Activated T-cell treated with anti-CD3 and anti-CD28 coated beads, Interleukin-2, amount 50 U/mL, for 24 hours (primary cell): ENCODE measurements at regions not wholly inside any gene's neighbourhood (a gene's known extent, or its start where the extent isn't known, plus 50 kb on each side); places are given as distances from the start of the nearest gene placed in this dataset.
"Not testable (repeated sequence)": the region's sequence is repeated elsewhere in the genome, so short reads cannot be mapped to it uniquely, and the experiment has no call there.

Experiments used
- DNase-seq: peaks from one replicate; pipeline ENCODE4 v3.0.0-alpha.2; 2020
- H3K27ac Mint-ChIP-seq: 2 replicates; pipeline ENCODE4 v1.8.0; 2020; ENCODE audit warnings: mild to moderate bottlenecking, mixed read lengths
- H3K27me3 Mint-ChIP-seq: 2 replicates; pipeline ENCODE4 v1.8.0; 2020; ENCODE audit warnings: mixed read lengths
- H3K36me3 Mint-ChIP-seq: 2 replicates; pipeline ENCODE4 v1.8.0; 2020; ENCODE audit warnings: low read depth, mixed read lengths
- H3K4me1 Mint-ChIP-seq: 2 replicates; pipeline ENCODE4 v1.8.0; 2020; ENCODE audit warnings: low read depth, mixed read lengths
- H3K4me3 Mint-ChIP-seq: 2 replicates; pipeline ENCODE4 v1.8.0; 2020; ENCODE audit warnings: mild to moderate bottlenecking, moderate library complexity, mixed read lengths
- H3K9me3 Mint-ChIP-seq: 2 replicates; pipeline ENCODE4 v1.8.0; 2020; ENCODE audit warnings: mixed read lengths

DNA sequence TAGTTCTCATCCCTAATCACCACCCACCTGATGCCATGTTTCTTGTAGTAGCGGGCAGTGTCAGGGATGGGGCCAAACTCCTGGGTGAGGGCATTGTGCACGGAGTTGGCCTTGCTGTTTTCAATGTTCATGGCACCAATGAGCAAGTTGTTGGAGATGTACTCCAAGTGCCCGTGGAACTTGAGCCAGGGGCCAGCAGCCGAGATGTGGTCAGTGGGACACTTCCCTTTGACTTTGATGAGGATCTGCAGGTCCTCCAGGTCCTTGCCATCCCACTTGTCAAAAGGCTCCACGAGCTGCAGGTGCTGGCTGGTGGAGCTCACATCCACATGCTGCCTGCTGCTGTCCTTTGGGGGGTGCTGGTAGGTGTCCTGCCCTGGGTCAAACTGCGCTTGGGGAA lies 162.2 kb upstream of the SV2C start:
- H3K4me3 Mint-ChIP-seq = no peak overlapping the region
- no peak overlapping the region for H3K27ac Mint-ChIP-seq
- no peaks in the 10 kb centered on the region for H3K36me3 Mint-ChIP-seq
- H3K27me3 Mint-ChIP-seq = peaks cover 36% of the 10 kb centered on the region
- DNase-seq = no peak
- no peaks in the 10 kb centered on the region for H3K9me3 Mint-ChIP-seq
- H3K4me1 Mint-ChIP-seq = no peaks in the 10 kb centered on the region

GRCh38 chr5:75916144-75916543 lies 167.0 kb upstream of the SV2C start:
- Mint-ChIP-seq H3K36me3 (no peaks in the 10 kb centered on the region), H3K9me3 (no peaks in the 10 kb centered on the region), H3K4me3 (no peak overlapping the region), H3K27ac (no peak overlapping the region), H3K27me3 (peaks cover 34% of the 10 kb centered on the region), H3K4me1 (no peaks in the 10 kb centered on the region)
- DNase-seq = no peak

GRCh38 chr5:75909223-75909622 lies 174.0 kb upstream of the SV2C start:
- Mint-ChIP-seq H3K27me3 (peaks cover 34% of the 10 kb centered on the region), H3K27ac (no peak overlapping the region), H3K4me1 (no peaks in the 10 kb centered on the region), H3K36me3 (no peaks in the 10 kb centered on the region), H3K9me3 (no peaks in the 10 kb centered on the region), H3K4me3 (no peak overlapping the region)
- DNase-seq = no peak

DNA sequence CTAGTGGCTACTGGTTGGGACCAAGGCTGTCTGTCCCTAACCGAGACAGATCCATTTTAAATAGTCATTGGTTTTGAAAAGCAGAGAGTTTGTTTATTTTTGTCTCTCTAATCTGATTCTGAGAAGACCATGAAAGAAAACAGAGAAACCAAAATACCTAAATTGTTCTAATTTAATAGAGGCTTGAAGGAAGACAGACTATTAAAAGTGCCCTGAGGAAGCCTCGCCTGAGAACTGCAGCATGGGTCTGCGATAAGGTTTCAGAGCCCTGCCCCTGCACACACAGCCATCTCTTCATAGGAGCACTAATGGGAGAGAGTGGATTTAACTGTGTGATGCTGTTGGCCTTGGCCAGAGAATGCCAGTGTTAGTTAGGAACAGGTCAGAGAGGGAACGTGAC lies 175.5 kb upstream of the SV2C start:
- H3K36me3 Mint-ChIP-seq = no peaks in the 10 kb centered on the region
- H3K27ac Mint-ChIP-seq = no peak overlapping the region
- H3K9me3 Mint-ChIP-seq = no peaks in the 10 kb centered on the region
- no peaks in the 10 kb centered on the region for H3K4me1 Mint-ChIP-seq
- peaks cover 42% of the 10 kb centered on the region for H3K27me3 Mint-ChIP-seq
- no peak overlapping the region for H3K4me3 Mint-ChIP-seq
- no peak for DNase-seq

DNA sequence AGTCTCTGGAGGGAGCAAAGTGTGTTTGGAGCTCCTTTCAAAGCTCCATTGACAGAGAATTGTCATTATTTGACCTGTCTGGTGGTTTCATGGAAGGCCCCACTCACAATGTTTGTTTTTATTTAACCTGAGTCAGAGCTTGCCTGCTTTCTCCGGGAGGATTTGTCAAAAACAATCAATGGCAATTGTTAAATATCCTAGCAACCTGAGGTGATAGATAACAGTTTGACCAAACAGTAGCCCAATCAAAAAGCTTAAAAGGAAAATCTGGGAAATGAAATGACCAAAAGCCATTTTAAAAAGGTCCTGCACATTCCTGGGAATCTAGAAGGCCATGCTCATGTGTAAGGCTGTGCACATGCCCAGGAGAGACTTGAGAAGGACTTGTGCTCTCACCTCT lies 177.2 kb upstream of the POC5 start:
- no peak for DNase-seq
- Mint-ChIP-seq H3K4me1 (no peaks in the 10 kb centered on the region), H3K4me3 (no peak overlapping the region), H3K27me3 (peaks cover 6% of the 10 kb centered on the region), H3K27ac (no peak overlapping the region), H3K36me3 (no peaks in the 10 kb centered on the region), H3K9me3 (no peaks in the 10 kb centered on the region)

- H3K4me1 Mint-ChIP-seq = no peaks in the 10 kb centered on the region
- no peak overlapping the region for H3K27ac Mint-ChIP-seq
- H3K36me3 Mint-ChIP-seq = no peaks in the 10 kb centered on the region
- no peaks in the 10 kb centered on the region for H3K9me3 Mint-ChIP-seq
- no peak for DNase-seq
- no peak overlapping the region for H3K4me3 Mint-ChIP-seq
- H3K27me3 Mint-ChIP-seq = peaks cover 3% of the 10 kb centered on the region
Measured at GRCh38 chr5:75891736-75892135, 174.5 kb upstream of the POC5 start.

DNA sequence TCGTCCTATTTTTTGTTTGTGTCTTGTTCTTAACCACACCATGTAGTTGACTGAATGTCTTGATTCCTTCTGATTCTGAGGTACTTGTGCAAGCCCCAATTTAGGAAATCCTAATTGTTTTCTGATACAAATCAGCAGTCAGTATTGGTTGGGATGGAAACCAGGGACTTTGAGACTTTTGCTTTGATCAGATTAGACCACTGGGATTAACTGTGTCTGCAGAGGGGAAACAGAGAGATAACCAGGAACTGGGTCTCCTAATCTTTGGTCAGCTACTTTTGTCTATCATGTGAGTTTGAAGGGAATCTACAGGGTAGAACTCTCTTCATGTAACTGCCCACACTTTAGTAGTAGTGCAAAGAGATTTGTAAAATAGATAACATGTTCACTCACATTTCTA lies 173.8 kb upstream of the POC5 start:
- Mint-ChIP-seq H3K27me3 (peaks cover 3% of the 10 kb centered on the region), H3K4me1 (no peaks in the 10 kb centered on the region), H3K4me3 (no peak overlapping the region), H3K36me3 (no peaks in the 10 kb centered on the region), H3K27ac (no peak overlapping the region), H3K9me3 (no peaks in the 10 kb centered on the region)
- DNase-seq = no peak

GRCh38 chr5:75890546-75890945 lies 173.3 kb upstream of the POC5 start:
- Mint-ChIP-seq H3K27ac (no peak overlapping the region), H3K4me3 (no peak overlapping the region), H3K36me3 (no peaks in the 10 kb centered on the region), H3K27me3 (peaks cover 3% of the 10 kb centered on the region), H3K4me1 (no peaks in the 10 kb centered on the region), H3K9me3 (no peaks in the 10 kb centered on the region)
- no peak for DNase-seq

DNA sequence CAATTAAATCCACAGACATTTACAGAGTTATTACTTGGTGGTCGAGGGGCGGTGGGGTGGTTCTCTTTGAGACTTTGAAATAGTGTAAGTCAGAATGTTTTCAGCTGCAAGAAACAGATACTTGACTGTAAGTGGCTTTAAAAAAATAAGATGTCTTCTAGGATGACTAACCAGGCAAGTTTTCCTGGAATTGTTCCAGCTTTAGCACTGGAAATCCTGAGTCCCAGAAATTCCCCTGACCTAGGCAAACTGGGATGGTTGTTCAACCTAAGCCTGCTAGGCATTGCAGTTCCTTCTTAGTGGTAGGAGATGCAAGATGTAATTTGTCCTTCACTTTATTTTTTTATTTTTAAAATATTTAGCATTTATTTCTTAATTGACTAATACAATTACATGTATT lies 169.5 kb upstream of the POC5 start:
- Mint-ChIP-seq H3K27ac (no peak overlapping the region), H3K27me3 (no peaks in the 10 kb centered on the region), H3K9me3 (no peaks in the 10 kb centered on the region), H3K36me3 (no peaks in the 10 kb centered on the region), H3K4me1 (no peaks in the 10 kb centered on the region), H3K4me3 (no peak overlapping the region)
- no peak for DNase-seq

DNA sequence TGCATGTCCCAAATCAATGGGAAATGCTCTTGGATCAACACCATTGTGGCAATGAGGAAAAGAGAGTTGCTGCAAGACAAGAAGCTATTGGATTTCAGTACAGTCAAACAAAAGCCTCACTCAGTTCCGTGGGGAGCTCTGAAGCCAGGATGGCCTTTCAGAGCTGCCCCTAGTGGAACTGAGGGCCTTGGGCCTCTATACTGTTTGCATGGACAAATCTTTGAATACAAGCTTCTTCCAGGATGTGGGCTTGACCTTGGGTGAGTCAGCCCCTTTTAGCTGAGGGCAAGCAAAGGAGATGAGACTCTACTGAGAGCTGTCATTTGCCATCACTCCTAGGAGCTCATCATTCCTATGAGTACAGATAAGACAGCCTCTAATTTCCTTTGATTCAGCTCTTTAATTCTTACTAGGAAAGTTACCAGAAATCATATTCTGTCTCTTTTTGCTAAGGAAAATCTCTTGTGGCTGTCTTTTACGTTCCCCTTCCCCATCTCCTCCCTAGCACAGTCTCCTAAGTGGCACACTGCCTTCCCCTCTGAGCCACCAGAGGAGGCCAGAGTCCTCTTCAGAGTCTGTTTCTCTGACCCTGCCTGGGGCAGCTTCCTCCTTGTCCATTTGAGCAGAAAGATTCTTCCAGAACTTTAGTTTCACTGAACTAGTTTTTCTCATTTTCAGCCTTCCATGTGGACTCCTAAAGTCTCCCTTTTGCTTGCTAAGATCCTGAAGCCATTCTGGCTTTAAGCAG lies 168.8 kb upstream of the POC5 start:
- H3K4me1 Mint-ChIP-seq = no peaks in the 10 kb centered on the region
- H3K36me3 Mint-ChIP-seq = no peaks in the 10 kb centered on the region
- H3K9me3 Mint-ChIP-seq = no peaks in the 10 kb centered on the region
- no peak overlapping the region for H3K4me3 Mint-ChIP-seq
- DNase-seq = no peak
- H3K27ac Mint-ChIP-seq = no peak overlapping the region
- no peaks in the 10 kb centered on the region for H3K27me3 Mint-ChIP-seq

- peaks cover 6% of the 10 kb centered on the region for H3K9me3 Mint-ChIP-seq
Measured at GRCh38 chr5:75885321-75885720, 168.1 kb upstream of the POC5 start.

DNA sequence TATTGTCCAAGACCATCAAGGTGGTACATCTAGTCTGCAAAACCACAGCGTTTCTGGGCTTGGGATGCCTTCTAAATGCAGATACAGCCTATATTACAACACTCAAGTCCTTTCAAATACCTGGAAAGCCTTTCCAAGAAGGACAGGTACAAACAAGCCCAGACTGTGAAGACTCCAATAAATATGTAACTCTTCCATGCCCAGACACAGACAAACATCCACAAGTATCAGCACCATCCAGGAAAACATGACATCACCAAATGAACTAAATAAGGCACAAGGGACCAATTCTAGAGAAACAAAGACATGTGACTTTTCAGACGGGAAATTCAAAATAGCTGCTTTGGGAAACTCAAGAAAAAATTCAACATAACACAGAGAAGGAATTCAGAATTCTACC lies 152.7 kb upstream of the POC5 start:
- Mint-ChIP-seq H3K27me3 (peaks cover 23% of the 10 kb centered on the region), H3K9me3 (peaks cover 3% of the 10 kb centered on the region), H3K4me3 (no peak overlapping the region), H3K4me1 (no peaks in the 10 kb centered on the region), H3K36me3 (no peaks in the 10 kb centered on the region), H3K27ac (no peak overlapping the region)
- DNase-seq = no peak

More at GRCh38 chr5:75885321-75885720, 168.1 kb upstream of the POC5 start:
- no peak overlapping the region for H3K27ac Mint-ChIP-seq
- no peaks in the 10 kb centered on the region for H3K36me3 Mint-ChIP-seq
- DNase-seq = no peak
- H3K4me3 Mint-ChIP-seq = no peak overlapping the region
- H3K4me1 Mint-ChIP-seq = no peaks in the 10 kb centered on the region
- H3K27me3 Mint-ChIP-seq = no peaks in the 10 kb centered on the region

DNA sequence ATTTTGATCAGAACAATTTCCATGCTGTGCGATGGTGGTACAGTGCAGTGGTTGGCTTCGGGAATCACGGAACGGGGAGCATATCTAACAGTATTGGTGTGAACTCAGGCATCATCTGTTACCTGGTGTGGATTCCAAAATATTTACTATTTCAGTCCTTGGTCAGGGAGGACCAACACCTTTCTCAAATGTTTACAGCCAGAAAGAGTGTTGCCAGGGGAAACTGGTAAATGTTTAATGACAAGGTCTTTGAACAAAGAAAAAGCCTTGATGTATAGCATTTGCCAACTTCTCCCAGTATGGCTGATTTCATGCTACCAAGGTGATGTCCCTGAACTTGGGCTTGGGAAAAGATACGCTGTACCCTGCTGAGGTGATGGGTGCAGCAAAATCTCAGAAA lies 145.6 kb upstream of the POC5 start:
- Mint-ChIP-seq H3K36me3 (no peaks in the 10 kb centered on the region), H3K27ac (no peak overlapping the region), H3K9me3 (no peaks in the 10 kb centered on the region), H3K27me3 (peaks cover 47% of the 10 kb centered on the region), H3K4me3 (no peak overlapping the region), H3K4me1 (no peaks in the 10 kb centered on the region)
- DNase-seq = no peak

- H3K4me1 Mint-ChIP-seq, H3K27ac Mint-ChIP-seq, H3K36me3 Mint-ChIP-seq, H3K9me3 Mint-ChIP-seq, DNase-seq, H3K4me3 Mint-ChIP-seq: not testable (repeated sequence)
- H3K27me3 Mint-ChIP-seq = peaks cover 39% of the 10 kb centered on the region
Measured at GRCh38 chr5:75859621-75860020, 142.4 kb upstream of the POC5 start.

GRCh38 chr5:75856056-75856455 lies 138.8 kb upstream of the POC5 start:
- DNase-seq = no peak
- H3K4me3 Mint-ChIP-seq = no peak overlapping the region
- H3K4me1 Mint-ChIP-seq = no peaks in the 10 kb centered on the region
- no peaks in the 10 kb centered on the region for H3K9me3 Mint-ChIP-seq
- no peak overlapping the region for H3K27ac Mint-ChIP-seq
- no peaks in the 10 kb centered on the region for H3K36me3 Mint-ChIP-seq
- peaks cover 35% of the 10 kb centered on the region for H3K27me3 Mint-ChIP-seq

- no peak overlapping the region for H3K4me3 Mint-ChIP-seq
- H3K27me3 Mint-ChIP-seq = peaks cover 28% of the 10 kb centered on the region
- H3K4me1 Mint-ChIP-seq = no peaks in the 10 kb centered on the region
- no peaks in the 10 kb centered on the region for H3K36me3 Mint-ChIP-seq
- H3K9me3 Mint-ChIP-seq = no peaks in the 10 kb centered on the region
- no peak for DNase-seq
- no peak overlapping the region for H3K27ac Mint-ChIP-seq
Measured at GRCh38 chr5:75848077-75848476, 130.8 kb upstream of the POC5 start.
